GDM1 (cell line): ENCODE measurements at regions not wholly inside any gene's neighbourhood (a gene's known extent, or its start where the extent isn't known, plus 50 kb on each side); places are given as distances from the start of the nearest gene placed in this dataset.

Experiments used
- DNase-seq: peaks from one replicate; lab custom pipeline; 2025; lab: John Stamatoyannopoulos, UW

- DNase-seq: no peak
Observed at GRCh38 chr3:150064971-150065370, 94.3 kb upstream of the PFN2 start.

- DNase-seq: no peak
Observed at GRCh38 chr3:150063237-150063636, 92.5 kb upstream of the PFN2 start.

GRCh38 chr3:150062492-150062891, 91.8 kb upstream of the PFN2 start:
- DNase-seq: no peak

GRCh38 chr3:150061288-150062024, 90.8 kb upstream of the PFN2 start:
- no peak for DNase-seq

DNA sequence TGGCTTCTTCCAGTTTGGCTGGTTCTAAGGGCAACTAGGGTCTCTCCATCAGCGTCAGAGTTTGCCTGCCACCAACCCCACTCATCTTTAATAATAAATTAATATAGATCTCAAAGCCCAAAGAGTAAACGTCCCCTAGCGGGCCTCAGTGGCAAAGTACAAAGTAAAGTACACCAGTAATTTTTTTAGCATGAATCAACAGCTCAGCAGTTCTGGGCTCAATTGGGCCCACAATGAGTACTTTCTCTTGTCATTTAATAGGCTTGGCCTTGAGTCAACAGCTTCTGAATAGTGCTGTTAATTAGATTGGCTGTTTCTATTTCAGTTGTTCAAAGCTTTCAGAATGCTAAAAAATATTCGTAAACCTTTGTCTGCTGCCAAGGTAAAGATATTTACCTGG, 89.0 kb upstream of the PFN2 start:
- no peak for DNase-seq

DNA sequence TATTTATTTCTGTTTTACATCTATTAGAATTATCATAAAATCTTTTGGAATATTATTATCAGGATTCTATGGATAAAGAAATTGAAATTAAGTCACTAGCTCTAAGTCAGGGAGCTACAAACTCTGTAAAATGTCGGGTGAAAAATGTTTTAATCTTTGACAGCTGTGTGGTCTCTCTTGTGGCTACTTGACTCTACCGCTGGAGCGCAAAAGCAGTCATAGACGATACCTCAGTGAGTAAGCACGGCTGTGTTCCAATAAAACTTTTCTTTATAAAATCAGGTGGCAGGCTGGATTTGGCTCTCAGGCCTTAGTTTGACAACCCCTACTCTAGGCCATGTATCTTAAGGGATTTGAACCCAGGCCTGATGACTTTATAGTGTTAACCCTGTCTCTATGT, 88.5 kb upstream of the PFN2 start:
- DNase-seq: no peak

- no peak for DNase-seq
Observed at GRCh38 chr3:150057227-150057626, 86.5 kb upstream of the PFN2 start.

DNA sequence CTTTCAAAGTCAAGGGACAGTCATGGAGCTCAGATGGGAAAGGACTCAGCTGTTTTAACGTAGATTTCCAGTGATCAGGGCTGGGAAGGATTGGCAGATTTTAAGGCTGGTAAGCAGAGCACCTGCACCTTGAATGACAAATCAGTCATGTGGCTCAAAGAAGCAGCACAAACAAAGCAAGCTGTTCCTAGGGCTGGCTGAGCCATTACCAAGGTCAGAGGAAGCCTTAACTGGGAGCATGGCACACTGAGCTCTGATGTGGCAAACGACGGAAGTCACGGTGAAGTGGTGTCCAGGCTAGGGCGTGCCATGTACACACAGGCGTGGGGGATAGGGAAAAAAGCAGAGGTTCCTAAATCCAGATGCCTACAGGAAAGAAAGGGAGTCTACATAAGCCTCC, 84.6 kb upstream of the PFN2 start:
- no peak for DNase-seq

DNA sequence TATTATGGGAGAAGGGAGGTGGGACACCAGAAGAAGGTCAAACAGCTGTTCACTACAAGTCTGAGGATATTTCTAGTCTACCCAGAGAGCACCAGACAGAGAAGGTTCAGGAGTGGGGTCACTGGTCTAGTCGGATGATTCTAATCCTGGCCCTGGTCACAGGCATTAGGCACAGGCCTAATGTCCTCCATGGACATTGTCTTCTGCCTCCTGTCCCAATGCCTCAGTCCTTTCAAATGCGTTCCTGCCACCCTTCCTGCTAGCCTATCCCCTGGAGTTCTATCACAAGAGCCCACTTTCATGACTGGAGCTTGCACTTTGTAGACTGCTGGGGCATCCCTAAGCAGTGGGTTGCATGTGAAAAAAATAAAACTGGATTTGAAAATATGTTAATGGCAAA, 83.9 kb upstream of the PFN2 start:
- no peak for DNase-seq

DNA sequence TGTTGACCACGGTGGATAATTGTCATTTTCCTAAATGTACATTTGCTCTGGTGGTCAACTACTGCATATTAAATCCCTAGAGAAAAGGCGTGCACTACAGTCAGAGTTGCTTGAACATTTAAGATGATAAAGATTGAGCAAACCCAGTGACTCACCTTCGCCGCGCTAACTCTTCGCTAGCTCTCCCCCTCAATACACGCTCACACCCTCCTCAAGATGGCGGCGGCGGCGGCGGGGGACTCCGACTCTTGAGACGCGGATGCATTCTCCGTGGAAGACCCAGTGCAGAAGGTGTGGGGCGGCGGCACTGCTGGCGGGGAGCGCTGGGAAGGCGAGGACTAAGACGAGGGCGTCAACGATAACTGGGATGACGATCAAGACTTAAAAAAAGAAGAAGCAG, 79.8 kb upstream of the PFN2 start:
- no peak for DNase-seq

DNA sequence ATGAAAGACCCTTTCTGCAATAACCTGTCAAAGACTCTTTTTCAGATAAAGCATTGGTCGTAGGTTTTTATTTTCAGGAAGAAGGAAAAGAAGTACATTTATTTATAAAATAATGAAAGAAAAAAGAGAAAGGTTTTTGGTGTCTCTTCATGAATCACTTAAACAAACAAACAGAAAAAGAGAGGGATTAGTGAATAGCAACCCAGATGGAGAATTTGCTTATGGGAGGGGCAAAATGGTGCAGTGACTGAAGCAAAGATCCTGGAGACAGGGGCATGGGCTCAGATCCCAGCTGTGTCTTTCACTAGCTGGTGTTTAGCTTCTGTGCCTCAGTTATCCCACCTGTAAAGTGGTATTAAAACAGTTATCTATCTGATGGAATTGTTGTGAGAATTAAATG, 78.6 kb upstream of the PFN2 start:
- DNase-seq: no peak

DNA sequence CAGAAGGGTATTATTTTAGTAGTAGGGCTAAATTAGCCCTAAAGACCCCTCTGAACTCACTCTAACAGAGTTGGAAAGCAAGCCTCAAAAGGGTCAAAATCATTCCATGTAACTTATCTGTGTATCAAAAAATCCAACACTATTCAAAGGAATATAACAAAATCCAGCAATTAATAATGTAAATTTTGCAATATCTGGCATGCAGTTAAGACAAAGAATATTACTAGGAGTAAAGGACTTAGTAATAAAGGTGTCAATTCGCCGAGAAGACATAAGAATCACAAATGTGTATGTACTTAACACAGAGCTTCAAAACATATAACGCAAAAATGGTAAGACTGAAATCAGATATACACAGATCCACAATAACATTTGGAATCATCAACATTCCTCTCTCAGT, 71.2 kb upstream of the PFN2 start:
- no peak for DNase-seq

DNA sequence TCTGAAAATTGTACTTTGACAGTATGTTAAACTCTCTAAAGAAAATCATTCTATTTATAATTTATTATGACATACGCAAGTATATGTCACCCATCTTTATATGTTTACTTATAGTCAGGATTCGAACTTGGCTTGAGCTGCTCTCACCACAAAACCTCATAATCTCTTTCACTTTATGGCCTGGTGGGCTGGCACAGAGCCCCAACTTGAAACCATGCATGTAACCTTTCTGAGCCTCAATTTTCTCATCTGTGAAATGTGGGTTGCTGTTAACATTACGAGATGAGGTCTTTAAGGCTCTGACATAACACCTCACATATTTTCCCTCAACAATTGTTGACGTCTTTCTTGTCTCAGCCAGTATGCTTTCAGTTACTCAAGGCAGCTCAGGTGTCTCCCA, 69.4 kb upstream of the PFN2 start:
- no peak for DNase-seq

GRCh38 chr3:150038830-150039229, 68.1 kb upstream of the PFN2 start:
- DNase-seq: no peak

- DNase-seq: no peak
Observed at GRCh38 chr3:150036780-150037179, 66.1 kb upstream of the PFN2 start.

- DNase-seq: no peak
Observed at GRCh38 chr3:150035910-150036612, 65.4 kb upstream of the PFN2 start.

DNA sequence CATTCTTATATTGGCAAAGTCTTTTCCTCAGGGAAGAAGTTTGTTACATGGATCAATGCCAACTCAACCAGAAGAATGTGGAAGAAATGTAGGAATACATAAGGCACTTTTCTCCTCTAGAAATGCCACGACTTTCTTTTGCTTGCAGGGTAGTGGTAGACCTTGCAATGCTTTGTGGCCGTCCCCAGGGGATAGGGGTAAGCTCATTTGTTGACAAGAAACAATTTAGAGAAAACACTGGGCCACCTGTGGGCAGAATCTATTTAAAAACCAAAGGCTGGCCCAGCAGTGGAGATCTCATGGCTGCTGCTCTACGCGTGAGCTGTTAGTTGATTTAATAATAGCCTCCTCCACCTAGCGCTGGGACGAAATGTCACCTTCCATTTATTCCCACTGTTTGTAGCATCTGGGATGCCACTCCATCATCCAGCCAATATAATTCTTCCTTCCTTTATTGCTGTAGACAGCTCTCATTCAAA, 64.6 kb upstream of the PFN2 start:
- no peak for DNase-seq

- no peak for DNase-seq
Observed at GRCh38 chr3:150033721-150034120, 63.0 kb upstream of the PFN2 start.

DNA sequence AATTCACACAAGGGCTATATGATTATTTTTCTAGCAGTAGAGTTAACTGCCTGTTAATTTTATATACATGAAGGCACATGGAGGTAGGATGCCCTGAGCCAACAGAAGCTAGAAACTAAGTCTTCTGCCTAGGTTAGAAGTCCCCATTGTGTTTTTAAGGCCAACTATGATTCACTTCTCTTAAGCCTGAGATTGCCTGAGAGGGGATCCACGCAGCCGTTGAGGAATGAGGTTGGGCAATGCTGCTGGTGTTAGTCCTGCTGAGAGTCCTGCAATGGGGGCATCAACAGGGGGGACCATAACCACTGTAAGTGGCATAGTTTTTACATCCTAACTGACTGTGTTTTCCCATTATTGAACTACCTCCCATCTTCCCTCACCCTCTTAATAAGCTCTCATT, 60.1 kb upstream of the PFN2 start:
- no peak for DNase-seq

GRCh38 chr3:150023239-150023636, 52.5 kb upstream of the PFN2 start:
- no peak for DNase-seq

GRCh38 chr3:150022381-150023238, 51.9 kb upstream of the PFN2 start:
- no peak for DNase-seq

- DNase-seq: no peak
Observed at GRCh38 chr3:150020527-150020926, 49.8 kb upstream of the PFN2 start.
